K562 (cell line): ENCODE measurements at regions not wholly inside any gene's neighbourhood (a gene's known extent, or its start where the extent isn't known, plus 50 kb on each side); places are given as distances from the start of the nearest gene placed in this dataset.

Experiments used
- ATAC-seq: fragments of 200-7000 bp; cut with Tn5 transposase; 3 replicates; pipeline ENCODE4 v1.9.1; 2020; ENCODE audit warnings: moderate library complexity
- BruUV-seq: library from RNA; stranded (reverse); fragments of 400-500 nt; replicated peaks from 2 replicates; lab custom pipeline; 2021; lab: Mats Ljungman, UMichigan
- CTCF ChIA-PET: fragments of 300-600 bp; formaldehyde crosslinking; extraction: SDS; loops from one replicate; lab custom pipeline; 2021; ENCODE audit warnings: low intra/inter-chr PET ratio; lab: Yijun Ruan, JAX
- POLR2A ChIA-PET: fragments of 300-600, 350-650 bp; sonication (Branson Sonifier 250); formaldehyde crosslinking; extraction: SDS; loops from one replicate; lab custom pipeline; 2021; ENCODE audit warnings: antibody characterized with exemption, inconsistent platforms; lab: Yijun Ruan, JAX
- DNase-seq, 4 experiments: peaks; one replicate each; pipeline versions ENCODE4 v3.0.0 to v3.0.0-alpha.2; 2011 to 2018; ENCODE audit warnings: low spot score in 3 of 4, mixed read lengths in 3 of 4; ENCODE audit errors: extremely low read depth in 1 of 4
- FAIRE-seq: peaks from 2 replicates; lab custom pipeline; 2011; peaks lifted over from hg19 to GRCh38; lab: Jason Lieb, UNC
- H2AFZ ChIP-seq: 2 replicates; pipeline ENCODE4 v1.6.0; 2011; ENCODE audit warnings: low read depth, low read length, control low read depth, inconsistent platforms
- H3K27ac ChIP-seq: fragments of 200-600 bp; 3 replicates; pipeline ENCODE4 v1.8.0; 2011; ENCODE audit warnings: low read depth, mild to moderate bottlenecking, control low read depth, inconsistent platforms, low read length, moderate library complexity, mixed read lengths; ENCODE audit errors: extremely low read depth
- H3K27me3 ChIP-seq, 2 experiments: fragments of 300-600 bp in 1 of 2; 2 replicates in 1 of 2; 3 replicates in 1 of 2; pipeline versions ENCODE4 v1.6.0 to v1.8.0; 2011; ENCODE audit warnings: inconsistent platforms in 2 of 2, low read length in 2 of 2, mild to moderate bottlenecking in 1 of 2, mixed read lengths in 1 of 2, moderate library complexity in 1 of 2; ENCODE audit not compliant: control insufficient read depth in 2 of 2, insufficient read depth in 2 of 2
- H3K36me3 ChIP-seq: fragments of 300-600 bp; 3 replicates; pipeline ENCODE4 v1.8.0; 2011; ENCODE audit warnings: mild to moderate bottlenecking, low read length, inconsistent platforms; ENCODE audit not compliant: control insufficient read depth, insufficient read depth
- H3K4me1 ChIP-seq, 2 experiments: fragments of 200-600 bp in 1 of 2; replicated peaks in 1 of 2; 2 replicates in 1 of 2; 3 replicates in 1 of 2; pipeline versions ENCODE4 v1.5.1 to v1.8.0; 2011; ENCODE audit warnings: inconsistent platforms in 2 of 2, low read length in 2 of 2, mild to moderate bottlenecking in 1 of 2, mixed read lengths in 1 of 2, moderate library complexity in 1 of 2; ENCODE audit not compliant: control insufficient read depth in 2 of 2, insufficient read depth in 2 of 2
- H3K4me2 ChIP-seq: 2 replicates; pipeline ENCODE4 v1.6.1; 2011; ENCODE audit warnings: low read length, control low read depth, inconsistent platforms, mixed read lengths; ENCODE audit not compliant: insufficient read depth
- H3K4me3 ChIP-seq: fragments of 200-600 bp; sonication (generic), shearing (Covaris generic); 2 replicates; pipeline ENCODE4 v1.5.1; 2016; ENCODE audit warnings: control low read depth, inconsistent platforms
- H3K79me2 ChIP-seq: fragments of 200-600 bp; 3 replicates; pipeline ENCODE4 v1.8.0; 2011; ENCODE audit warnings: low read length, inconsistent platforms; ENCODE audit not compliant: control insufficient read depth, insufficient read depth
- H3K9ac ChIP-seq, 2 experiments: 2 replicates each; pipeline versions ENCODE4 v1.6.0 to v1.6.1; 2011; ENCODE audit warnings: low read depth in 2 of 2, low read length in 2 of 2, control low read depth in 1 of 2, inconsistent platforms in 1 of 2, mild to moderate bottlenecking in 1 of 2, mixed read lengths in 1 of 2; ENCODE audit not compliant: insufficient read depth in 1 of 2
- H3K9me1 ChIP-seq: one replicate; pipeline ENCODE4 v1.6.0; 2011; ENCODE audit warnings: inconsistent platforms, mild to moderate bottlenecking, low read length, moderate library complexity; ENCODE audit not compliant: control insufficient read depth, insufficient read depth
- H3K9me3 ChIP-seq: replicated peaks from 2 replicates; pipeline ENCODE4 v1.5.1; 2011; ENCODE audit warnings: low read depth, low read length, inconsistent platforms; ENCODE audit not compliant: control insufficient read depth, insufficient read depth
- H4K20me1 ChIP-seq: replicated peaks from 2 replicates; pipeline ENCODE4 v1.6.1; 2011; ENCODE audit warnings: low read length, inconsistent platforms, mixed read lengths; ENCODE audit not compliant: control insufficient read depth, insufficient read depth
- TCF7L2 ChIP-seq: fragments of 150-350 bp; IDR thresholded peaks from 2 replicates; pipeline ENCODE4 v1.6.1; 2016; ENCODE audit warnings: low read depth, mild to moderate bottlenecking, low read length, moderate library complexity
- ZNF12 ChIP-seq: sonication (generic); formaldehyde crosslinking; IDR thresholded peaks from 2 replicates; pipeline ENCODE4 v1.4.0; 2020; ENCODE audit warnings: mild to moderate bottlenecking, missing genetic modification reagents
- ZNF696 ChIP-seq: fragments of 250-450 bp; sonication (Bioruptor Pico); conservative IDR thresholded peaks from 2 replicates; pipeline ENCODE4 v1.4.0; 2020; ENCODE audit warnings: mild to moderate bottlenecking, moderate library complexity
- ZNF717 ChIP-seq: fragments of 250-450 bp; sonication (Bioruptor Pico); IDR thresholded peaks from 2 replicates; pipeline ENCODE4 v1.5.0; 2021
- WGBS: fragments of 100-300 bp; shearing (Covaris generic); methylation state at CpG from one replicate; pipeline ENCODE4 v1.1.6; 2016; ENCODE audit warnings: low coverage, mixed read lengths; ENCODE audit not compliant: insufficient coverage; ENCODE audit errors: missing lambda C conversion rate; 5-methylcytosine and 5-hydroxymethylcytosine counted together
- in situ Hi-C: fragments of 300-500 bp; cut with MboI; formaldehyde crosslinking; loops from 4 replicates; pipeline ENCODE4 v1.15.0; 2018; ENCODE audit warnings: inconsistent platforms, mixed read lengths
- intact Hi-C: fragments of 100-400 bp; cut with micrococcal nuclease; formaldehyde crosslinking; loops from 2 replicates; pipeline ENCODE4 v1.14.2; 2022
- TF ChIP-seq, protein P1 (sequence below): fragments of 200-600 bp; sonication (generic); IDR thresholded peaks from one replicate; pipeline ENCODE4 v1.6.1; 2012; ENCODE audit warnings: mild to moderate bottlenecking, low read depth, low read length, inconsistent platforms
- TF ChIP-seq, protein P2 (sequence below): fragments of 250-450 bp; sonication (Bioruptor Pico); IDR thresholded peaks from 2 replicates; pipeline ENCODE4 v1.4.0; 2020

DNA sequence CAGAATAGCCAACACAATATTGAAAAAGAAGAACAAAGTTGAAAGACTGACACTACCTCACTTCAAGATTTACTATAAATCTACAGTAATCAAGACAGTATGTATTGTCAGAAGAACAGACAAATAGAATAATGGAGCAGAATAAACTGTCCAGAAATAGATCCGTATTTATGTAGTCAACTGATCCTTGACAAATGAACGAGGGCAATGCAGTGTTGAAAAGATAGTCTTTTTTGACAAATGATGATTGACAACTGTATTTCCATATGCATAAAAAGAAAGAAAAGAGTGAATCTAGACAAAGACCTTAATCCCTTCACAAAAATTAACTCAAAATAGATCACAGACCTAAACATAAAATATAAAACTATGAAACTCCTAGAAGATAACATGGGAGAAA, 767.1 kb downstream of the KCNA4 start:
- no peak for DNase-seq
- Histone ChIP-seq H3K9ac (no peak overlapping the region), H3K9me3 (no peaks in the 10 kb centered on the region), H3K4me1 (no peaks in the 10 kb centered on the region), H3K79me2 (no peaks in the 10 kb centered on the region), H3K36me3 (no peaks in the 10 kb centered on the region), H3K27me3 (no peaks in the 10 kb centered on the region), H4K20me1 (no peaks in the 10 kb centered on the region), H3K27ac (no peak overlapping the region), H3K9me1 (no peaks in the 10 kb centered on the region), H3K4me2 (no peak overlapping the region), H2AFZ (no peak overlapping the region), H3K4me3 (no peak overlapping the region)
- CTCF ChIA-PET = no interaction called here
- in situ Hi-C loops = no loop called here
- FAIRE-seq = no peak
- no peak for ATAC-seq
- BruUV-seq = no TSS peak
- intact Hi-C loops = no loop called here
- WGBS = 3% methylated on average over 2 of the region's 2 CpGs
- POLR2A ChIA-PET = interaction anchor here (0.6 kb wide), 1 partner anchor 88 kb away, joined by 3 read pairs; no protein-coding TSS in a partner anchor
- TF ChIP-seq, protein P1, sequence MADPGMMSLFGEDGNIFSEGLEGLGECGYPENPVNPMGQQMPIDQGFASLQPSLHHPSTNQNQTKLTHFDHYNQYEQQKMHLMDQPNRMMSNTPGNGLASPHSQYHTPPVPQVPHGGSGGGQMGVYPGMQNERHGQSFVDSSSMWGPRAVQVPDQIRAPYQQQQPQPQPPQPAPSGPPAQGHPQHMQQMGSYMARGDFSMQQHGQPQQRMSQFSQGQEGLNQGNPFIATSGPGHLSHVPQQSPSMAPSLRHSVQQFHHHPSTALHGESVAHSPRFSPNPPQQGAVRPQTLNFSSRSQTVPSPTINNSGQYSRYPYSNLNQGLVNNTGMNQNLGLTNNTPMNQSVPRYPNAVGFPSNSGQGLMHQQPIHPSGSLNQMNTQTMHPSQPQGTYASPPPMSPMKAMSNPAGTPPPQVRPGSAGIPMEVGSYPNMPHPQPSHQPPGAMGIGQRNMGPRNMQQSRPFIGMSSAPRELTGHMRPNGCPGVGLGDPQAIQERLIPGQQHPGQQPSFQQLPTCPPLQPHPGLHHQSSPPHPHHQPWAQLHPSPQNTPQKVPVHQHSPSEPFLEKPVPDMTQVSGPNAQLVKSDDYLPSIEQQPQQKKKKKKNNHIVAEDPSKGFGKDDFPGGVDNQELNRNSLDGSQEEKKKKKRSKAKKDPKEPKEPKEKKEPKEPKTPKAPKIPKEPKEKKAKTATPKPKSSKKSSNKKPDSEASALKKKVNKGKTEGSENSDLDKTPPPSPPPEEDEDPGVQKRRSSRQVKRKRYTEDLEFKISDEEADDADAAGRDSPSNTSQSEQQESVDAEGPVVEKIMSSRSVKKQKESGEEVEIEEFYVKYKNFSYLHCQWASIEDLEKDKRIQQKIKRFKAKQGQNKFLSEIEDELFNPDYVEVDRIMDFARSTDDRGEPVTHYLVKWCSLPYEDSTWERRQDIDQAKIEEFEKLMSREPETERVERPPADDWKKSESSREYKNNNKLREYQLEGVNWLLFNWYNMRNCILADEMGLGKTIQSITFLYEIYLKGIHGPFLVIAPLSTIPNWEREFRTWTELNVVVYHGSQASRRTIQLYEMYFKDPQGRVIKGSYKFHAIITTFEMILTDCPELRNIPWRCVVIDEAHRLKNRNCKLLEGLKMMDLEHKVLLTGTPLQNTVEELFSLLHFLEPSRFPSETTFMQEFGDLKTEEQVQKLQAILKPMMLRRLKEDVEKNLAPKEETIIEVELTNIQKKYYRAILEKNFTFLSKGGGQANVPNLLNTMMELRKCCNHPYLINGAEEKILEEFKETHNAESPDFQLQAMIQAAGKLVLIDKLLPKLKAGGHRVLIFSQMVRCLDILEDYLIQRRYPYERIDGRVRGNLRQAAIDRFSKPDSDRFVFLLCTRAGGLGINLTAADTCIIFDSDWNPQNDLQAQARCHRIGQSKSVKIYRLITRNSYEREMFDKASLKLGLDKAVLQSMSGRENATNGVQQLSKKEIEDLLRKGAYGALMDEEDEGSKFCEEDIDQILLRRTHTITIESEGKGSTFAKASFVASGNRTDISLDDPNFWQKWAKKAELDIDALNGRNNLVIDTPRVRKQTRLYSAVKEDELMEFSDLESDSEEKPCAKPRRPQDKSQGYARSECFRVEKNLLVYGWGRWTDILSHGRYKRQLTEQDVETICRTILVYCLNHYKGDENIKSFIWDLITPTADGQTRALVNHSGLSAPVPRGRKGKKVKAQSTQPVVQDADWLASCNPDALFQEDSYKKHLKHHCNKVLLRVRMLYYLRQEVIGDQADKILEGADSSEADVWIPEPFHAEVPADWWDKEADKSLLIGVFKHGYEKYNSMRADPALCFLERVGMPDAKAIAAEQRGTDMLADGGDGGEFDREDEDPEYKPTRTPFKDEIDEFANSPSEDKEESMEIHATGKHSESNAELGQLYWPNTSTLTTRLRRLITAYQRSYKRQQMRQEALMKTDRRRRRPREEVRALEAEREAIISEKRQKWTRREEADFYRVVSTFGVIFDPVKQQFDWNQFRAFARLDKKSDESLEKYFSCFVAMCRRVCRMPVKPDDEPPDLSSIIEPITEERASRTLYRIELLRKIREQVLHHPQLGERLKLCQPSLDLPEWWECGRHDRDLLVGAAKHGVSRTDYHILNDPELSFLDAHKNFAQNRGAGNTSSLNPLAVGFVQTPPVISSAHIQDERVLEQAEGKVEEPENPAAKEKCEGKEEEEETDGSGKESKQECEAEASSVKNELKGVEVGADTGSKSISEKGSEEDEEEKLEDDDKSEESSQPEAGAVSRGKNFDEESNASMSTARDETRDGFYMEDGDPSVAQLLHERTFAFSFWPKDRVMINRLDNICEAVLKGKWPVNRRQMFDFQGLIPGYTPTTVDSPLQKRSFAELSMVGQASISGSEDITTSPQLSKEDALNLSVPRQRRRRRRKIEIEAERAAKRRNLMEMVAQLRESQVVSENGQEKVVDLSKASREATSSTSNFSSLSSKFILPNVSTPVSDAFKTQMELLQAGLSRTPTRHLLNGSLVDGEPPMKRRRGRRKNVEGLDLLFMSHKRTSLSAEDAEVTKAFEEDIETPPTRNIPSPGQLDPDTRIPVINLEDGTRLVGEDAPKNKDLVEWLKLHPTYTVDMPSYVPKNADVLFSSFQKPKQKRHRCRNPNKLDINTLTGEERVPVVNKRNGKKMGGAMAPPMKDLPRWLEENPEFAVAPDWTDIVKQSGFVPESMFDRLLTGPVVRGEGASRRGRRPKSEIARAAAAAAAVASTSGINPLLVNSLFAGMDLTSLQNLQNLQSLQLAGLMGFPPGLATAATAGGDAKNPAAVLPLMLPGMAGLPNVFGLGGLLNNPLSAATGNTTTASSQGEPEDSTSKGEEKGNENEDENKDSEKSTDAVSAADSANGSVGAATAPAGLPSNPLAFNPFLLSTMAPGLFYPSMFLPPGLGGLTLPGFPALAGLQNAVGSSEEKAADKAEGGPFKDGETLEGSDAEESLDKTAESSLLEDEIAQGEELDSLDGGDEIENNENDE = no peak
- TF ChIP-seq, protein P2, sequence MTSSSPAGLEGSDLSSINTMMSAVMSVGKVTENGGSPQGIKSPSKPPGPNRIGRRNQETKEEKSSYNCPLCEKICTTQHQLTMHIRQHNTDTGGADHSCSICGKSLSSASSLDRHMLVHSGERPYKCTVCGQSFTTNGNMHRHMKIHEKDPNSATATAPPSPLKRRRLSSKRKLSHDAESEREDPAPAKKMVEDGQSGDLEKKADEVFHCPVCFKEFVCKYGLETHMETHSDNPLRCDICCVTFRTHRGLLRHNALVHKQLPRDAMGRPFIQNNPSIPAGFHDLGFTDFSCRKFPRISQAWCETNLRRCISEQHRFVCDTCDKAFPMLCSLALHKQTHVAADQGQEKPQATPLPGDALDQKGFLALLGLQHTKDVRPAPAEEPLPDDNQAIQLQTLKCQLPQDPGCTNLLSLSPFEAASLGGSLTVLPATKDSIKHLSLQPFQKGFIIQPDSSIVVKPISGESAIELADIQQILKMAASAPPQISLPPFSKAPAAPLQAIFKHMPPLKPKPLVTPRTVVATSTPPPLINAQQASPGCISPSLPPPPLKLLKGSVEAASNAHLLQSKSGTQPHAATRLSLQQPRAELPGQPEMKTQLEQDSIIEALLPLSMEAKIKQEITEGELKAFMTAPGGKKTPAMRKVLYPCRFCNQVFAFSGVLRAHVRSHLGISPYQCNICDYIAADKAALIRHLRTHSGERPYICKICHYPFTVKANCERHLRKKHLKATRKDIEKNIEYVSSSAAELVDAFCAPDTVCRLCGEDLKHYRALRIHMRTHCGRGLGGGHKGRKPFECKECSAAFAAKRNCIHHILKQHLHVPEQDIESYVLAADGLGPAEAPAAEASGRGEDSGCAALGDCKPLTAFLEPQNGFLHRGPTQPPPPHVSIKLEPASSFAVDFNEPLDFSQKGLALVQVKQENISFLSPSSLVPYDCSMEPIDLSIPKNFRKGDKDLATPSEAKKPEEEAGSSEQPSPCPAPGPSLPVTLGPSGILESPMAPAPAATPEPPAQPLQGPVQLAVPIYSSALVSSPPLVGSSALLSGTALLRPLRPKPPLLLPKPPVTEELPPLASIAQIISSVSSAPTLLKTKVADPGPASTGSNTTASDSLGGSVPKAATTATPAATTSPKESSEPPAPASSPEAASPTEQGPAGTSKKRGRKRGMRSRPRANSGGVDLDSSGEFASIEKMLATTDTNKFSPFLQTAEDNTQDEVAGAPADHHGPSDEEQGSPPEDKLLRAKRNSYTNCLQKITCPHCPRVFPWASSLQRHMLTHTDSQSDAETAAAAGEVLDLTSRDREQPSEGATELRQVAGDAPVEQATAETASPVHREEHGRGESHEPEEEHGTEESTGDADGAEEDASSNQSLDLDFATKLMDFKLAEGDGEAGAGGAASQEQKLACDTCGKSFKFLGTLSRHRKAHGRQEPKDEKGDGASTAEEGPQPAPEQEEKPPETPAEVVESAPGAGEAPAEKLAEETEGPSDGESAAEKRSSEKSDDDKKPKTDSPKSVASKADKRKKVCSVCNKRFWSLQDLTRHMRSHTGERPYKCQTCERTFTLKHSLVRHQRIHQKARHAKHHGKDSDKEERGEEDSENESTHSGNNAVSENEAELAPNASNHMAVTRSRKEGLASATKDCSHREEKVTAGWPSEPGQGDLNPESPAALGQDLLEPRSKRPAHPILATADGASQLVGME (CRISPR knock-in tag) = no peak
- TF ChIP-seq TCF7L2 (no peak), ZNF12 (no peak), ZNF717 (no peak), ZNF696 (CRISPR knock-in tag) (no peak)
